ENCODE measurements at regions not wholly inside any gene's neighbourhood (a gene's known extent, or its start where the extent isn't known, plus 50 kb on each side); places are given as distances from the start of the nearest gene placed in this dataset.

DNA sequence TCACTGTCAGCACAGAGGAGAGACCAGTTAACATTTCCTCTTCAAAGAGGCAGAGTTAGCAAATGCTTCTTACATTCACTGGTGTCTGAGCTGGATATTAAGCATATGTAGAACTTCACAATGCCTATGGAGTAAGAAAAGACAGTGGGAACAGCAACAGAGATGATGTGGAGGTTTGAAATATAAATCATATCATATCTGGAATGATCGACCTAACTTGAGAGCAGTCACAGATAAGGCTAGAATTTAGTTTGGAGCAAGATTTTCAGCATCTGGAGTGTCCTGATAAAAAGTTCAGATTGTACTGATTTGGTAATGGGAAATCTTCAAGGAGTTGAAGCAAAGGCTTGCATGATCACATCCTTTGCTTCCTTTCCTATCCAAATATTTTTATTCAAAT, 90.5 kb upstream of the ANKRD50 start:
- peaks cover 16% of the 10 kb centered on the region for H3K36me3 ChIP-seq (replicated peaks; ENCODE audit: low read depth, low read length)
- H3K27me3 ChIP-seq (ENCODE audit: low read depth, low read length) = no peaks in the 10 kb centered on the region
- H3K9ac ChIP-seq (ENCODE audit: low read length) = no peak overlapping the region; the same call in 1 of the 2 replicates
- no peak overlapping the region; the same call in 1 of the 2 replicates for H3K27ac ChIP-seq (ENCODE audit: low read length)
- no peak for TF ChIP-seq EZH2phosphoT487 (IDR thresholded peaks at IDR 0.05; ENCODE audit: low read depth)
- TF ChIP-seq, protein P1, sequence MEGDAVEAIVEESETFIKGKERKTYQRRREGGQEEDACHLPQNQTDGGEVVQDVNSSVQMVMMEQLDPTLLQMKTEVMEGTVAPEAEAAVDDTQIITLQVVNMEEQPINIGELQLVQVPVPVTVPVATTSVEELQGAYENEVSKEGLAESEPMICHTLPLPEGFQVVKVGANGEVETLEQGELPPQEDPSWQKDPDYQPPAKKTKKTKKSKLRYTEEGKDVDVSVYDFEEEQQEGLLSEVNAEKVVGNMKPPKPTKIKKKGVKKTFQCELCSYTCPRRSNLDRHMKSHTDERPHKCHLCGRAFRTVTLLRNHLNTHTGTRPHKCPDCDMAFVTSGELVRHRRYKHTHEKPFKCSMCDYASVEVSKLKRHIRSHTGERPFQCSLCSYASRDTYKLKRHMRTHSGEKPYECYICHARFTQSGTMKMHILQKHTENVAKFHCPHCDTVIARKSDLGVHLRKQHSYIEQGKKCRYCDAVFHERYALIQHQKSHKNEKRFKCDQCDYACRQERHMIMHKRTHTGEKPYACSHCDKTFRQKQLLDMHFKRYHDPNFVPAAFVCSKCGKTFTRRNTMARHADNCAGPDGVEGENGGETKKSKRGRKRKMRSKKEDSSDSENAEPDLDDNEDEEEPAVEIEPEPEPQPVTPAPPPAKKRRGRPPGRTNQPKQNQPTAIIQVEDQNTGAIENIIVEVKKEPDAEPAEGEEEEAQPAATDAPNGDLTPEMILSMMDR (IDR thresholded peaks at IDR 0.05; ENCODE audit: low read depth, low read length) = no peak
- no peak overlapping the region for H2AFZ ChIP-seq (ENCODE audit: low read depth, low read length)
- H3K9me3 ChIP-seq (ENCODE audit: insufficient read depth, low read length) = peaks cover 15% of the 10 kb centered on the region; the same call in 1 of the 2 replicates
- H3K4me1 ChIP-seq (ENCODE audit: low read length) = peaks cover 44% of the 10 kb centered on the region
- peak overlapping the region; percentile 38 for H3K4me2 ChIP-seq (ENCODE audit: low read length)
- H3K79me2 ChIP-seq (ENCODE audit: low read length) = no peaks in the 10 kb centered on the region
- H4K20me1 ChIP-seq (ENCODE audit: insufficient read depth, low read length) = no peaks in the 10 kb centered on the region
- H3K4me3 ChIP-seq (ENCODE audit: low read length) = no peak overlapping the region

DNA sequence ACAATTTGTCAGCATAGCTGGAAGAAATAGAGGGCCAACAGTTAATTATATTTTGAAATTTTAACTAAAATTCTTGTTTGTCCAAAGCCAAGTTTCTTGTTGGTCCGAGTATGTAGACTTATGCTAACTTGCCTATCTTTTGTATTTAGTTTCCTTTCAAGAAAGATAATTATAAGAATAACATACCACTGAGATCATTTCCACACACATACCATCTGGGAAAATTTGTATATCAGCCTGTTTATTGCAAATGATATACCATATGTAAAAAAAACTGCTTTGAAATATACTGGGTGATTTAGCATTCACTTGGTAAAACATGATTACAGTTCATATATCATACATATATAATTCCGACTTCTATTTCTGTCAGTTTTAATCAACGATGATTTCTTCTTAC, 84.7 kb upstream of the ANKRD50 start:
- H3K27me3 ChIP-seq (ENCODE audit: low read depth, low read length) = no peaks in the 10 kb centered on the region
- no peaks in the 10 kb centered on the region for H3K9me3 ChIP-seq (ENCODE audit: insufficient read depth, low read length)
- no peak overlapping the region for H3K4me3 ChIP-seq (ENCODE audit: low read length)
- H3K36me3 ChIP-seq (replicated peaks; ENCODE audit: low read depth, low read length) = no peaks in the 10 kb centered on the region
- no peaks in the 10 kb centered on the region for H4K20me1 ChIP-seq (ENCODE audit: insufficient read depth, low read length)
- no peak for TF ChIP-seq EZH2phosphoT487 (IDR thresholded peaks at IDR 0.05; ENCODE audit: low read depth)
- TF ChIP-seq, protein P1 (IDR thresholded peaks at IDR 0.05; ENCODE audit: low read depth, low read length) = no peak
- no peak overlapping the region for H3K4me2 ChIP-seq (ENCODE audit: low read length)
- H2AFZ ChIP-seq (ENCODE audit: low read depth, low read length) = no peak overlapping the region
- no peaks in the 10 kb centered on the region for H3K79me2 ChIP-seq (ENCODE audit: low read length)
- no peak overlapping the region for H3K9ac ChIP-seq (ENCODE audit: low read length)
- no peak overlapping the region for H3K27ac ChIP-seq (ENCODE audit: low read length)
- no peaks in the 10 kb centered on the region for H3K4me1 ChIP-seq (ENCODE audit: low read length)

DNA sequence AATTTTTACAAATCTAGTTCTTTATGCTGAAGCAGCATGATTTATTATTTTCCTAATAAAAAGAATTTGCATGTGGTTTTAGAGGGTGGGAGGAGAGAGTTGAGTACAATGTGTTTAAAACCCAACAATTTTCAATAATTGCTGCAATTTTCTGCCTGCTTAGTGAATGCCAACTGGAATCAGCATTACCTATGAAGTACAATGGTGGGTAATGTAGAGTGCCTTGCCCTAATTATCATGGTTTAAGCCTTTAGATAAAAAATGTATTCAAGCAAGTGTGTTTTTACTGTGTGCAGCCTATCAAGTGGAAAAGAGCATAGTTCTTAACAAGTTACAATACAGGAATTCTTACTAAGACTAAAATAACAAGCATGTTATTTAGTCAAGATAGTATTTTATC, 77.9 kb upstream of the ANKRD50 start:
- Histone ChIP-seq H3K27me3 (ENCODE audit: low read depth, low read length) (no peaks in the 10 kb centered on the region), H3K79me2 (ENCODE audit: low read length) (no peaks in the 10 kb centered on the region), H3K4me2 (ENCODE audit: low read length) (no peak overlapping the region), H3K9me3 (ENCODE audit: insufficient read depth, low read length) (no peaks in the 10 kb centered on the region), H3K9ac (ENCODE audit: low read length) (no peak overlapping the region), H3K27ac (ENCODE audit: low read length) (no peak overlapping the region), H4K20me1 (ENCODE audit: insufficient read depth, low read length) (no peaks in the 10 kb centered on the region), H3K4me3 (ENCODE audit: low read length) (no peak overlapping the region), H3K4me1 (ENCODE audit: low read length) (no peaks in the 10 kb centered on the region), H2AFZ (ENCODE audit: low read depth, low read length) (no peak overlapping the region), H3K36me3 (replicated peaks; ENCODE audit: low read depth, low read length) (no peaks in the 10 kb centered on the region)
- TF ChIP-seq, protein P1 (IDR thresholded peaks at IDR 0.05; ENCODE audit: low read depth, low read length) = no peak

DNA sequence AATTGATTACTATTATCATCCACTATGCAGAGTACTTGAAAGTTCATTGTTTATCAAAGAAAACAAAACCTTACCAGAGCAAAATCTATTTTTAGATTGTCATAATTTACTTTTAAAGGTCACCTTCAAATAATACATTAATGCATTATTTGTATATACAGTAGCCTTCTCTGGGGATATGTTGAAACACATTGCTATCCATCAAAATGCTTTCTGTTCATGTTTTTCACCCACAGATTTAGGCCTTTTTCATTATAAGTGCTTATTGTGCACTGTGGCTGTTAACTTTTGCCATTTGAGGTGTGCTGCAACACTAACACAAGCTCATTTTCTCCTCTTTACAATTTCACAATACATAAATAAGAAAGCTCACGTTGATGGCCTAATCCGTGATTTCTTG, 74.1 kb upstream of the ANKRD50 start:
- Histone ChIP-seq H3K9me3 (ENCODE audit: insufficient read depth, low read length) (no peaks in the 10 kb centered on the region), H4K20me1 (ENCODE audit: insufficient read depth, low read length) (no peaks in the 10 kb centered on the region), H3K4me2 (ENCODE audit: low read length) (no peak overlapping the region), H3K79me2 (ENCODE audit: low read length) (no peaks in the 10 kb centered on the region), H3K27me3 (ENCODE audit: low read depth, low read length) (no peaks in the 10 kb centered on the region), H3K27ac (ENCODE audit: low read length) (no peak overlapping the region), H3K36me3 (replicated peaks; ENCODE audit: low read depth, low read length) (no peaks in the 10 kb centered on the region), H3K4me3 (ENCODE audit: low read length) (no peak overlapping the region), H2AFZ (ENCODE audit: low read depth, low read length) (no peak overlapping the region), H3K9ac (ENCODE audit: low read length) (no peak overlapping the region), H3K4me1 (ENCODE audit: low read length) (no peaks in the 10 kb centered on the region)
- TF ChIP-seq EZH2phosphoT487 (IDR thresholded peaks at IDR 0.05; ENCODE audit: low read depth) = no peak
- TF ChIP-seq, protein P1 (IDR thresholded peaks at IDR 0.05; ENCODE audit: low read depth, low read length) = no peak

All from OCI-LY3 (cell line).